HepG2 (cell line): ENCODE measurements at regions not wholly inside any gene's neighbourhood (a gene's known extent, or its start where the extent isn't known, plus 50 kb on each side); places are given as distances from the start of the nearest gene placed in this dataset.
A peak's percentile ranks its signal among the peaks of the same experiment; 100 is the strongest.

Experiments used
- ATAC-seq: fragments of 200-7000 bp; cut with Tn5 transposase; 3 replicates; pipeline ENCODE4 v1.9.1; 2020; ENCODE audit warnings: mild to moderate bottlenecking, moderate library complexity
- BruUV-seq: library from RNA; stranded (reverse); fragments of 400-500 nt; replicated peaks from 2 replicates; lab custom pipeline; 2021; lab: Mats Ljungman, UMichigan
- CTCF ChIA-PET: fragments of 300-600 bp; formaldehyde crosslinking; extraction: SDS; loops from one replicate; lab custom pipeline; 2021; ENCODE audit warnings: low total read pairs, inconsistent platforms, low intra/inter-chr PET ratio; lab: Yijun Ruan, JAX
- POLR2A ChIA-PET: fragments of 350-600 bp; sonication (Branson Sonifier 250); formaldehyde crosslinking; loops from one replicate; lab custom pipeline; 2020; ENCODE audit warnings: antibody characterized with exemption, inconsistent platforms; lab: Yijun Ruan, JAX
- DNase-seq: peaks from one replicate; pipeline ENCODE4 v3.0.0-alpha.2; 2015; ENCODE audit warnings: low spot score
- FAIRE-seq: peaks from 3 replicates; lab custom pipeline; 2011; peaks lifted over from hg19 to GRCh38; lab: Jason Lieb, UNC
- H2AFZ ChIP-seq: one replicate; pipeline ENCODE4 v1.6.1; 2011; ENCODE audit warnings: low read length, inconsistent platforms
- H3K27ac ChIP-seq: fragments of 300-600 bp; 3 replicates; pipeline ENCODE4 v1.8.0; 2011; ENCODE audit warnings: mixed run types, mild to moderate bottlenecking, mixed read lengths, low read length, inconsistent platforms; ENCODE audit not compliant: insufficient read depth; ENCODE audit errors: extremely low read length
- H3K27me3 ChIP-seq, 2 experiments: fragments of 200-600 bp in 1 of 2; 2 replicates in 1 of 2; 3 replicates in 1 of 2; pipeline versions ENCODE4 v1.6.0 to v1.8.0; 2011; ENCODE audit warnings: low read length in 2 of 2, mild to moderate bottlenecking in 2 of 2, moderate library complexity in 2 of 2, inconsistent platforms in 1 of 2; ENCODE audit not compliant: insufficient read depth in 2 of 2, control insufficient read depth in 1 of 2
- H3K36me3 ChIP-seq, 2 experiments: fragments of 200-600 bp in 1 of 2; replicated peaks in 1 of 2; 2 replicates in 1 of 2; 3 replicates in 1 of 2; pipeline versions ENCODE4 v1.5.1 to v1.8.0; 2011; ENCODE audit warnings: low read length in 2 of 2, inconsistent platforms in 1 of 2; ENCODE audit not compliant: insufficient read depth in 2 of 2, control insufficient read depth in 1 of 2
- H3K4me1 ChIP-seq: 2 replicates; pipeline ENCODE4 v1.5.1; 2012; ENCODE audit warnings: low read length, inconsistent platforms; ENCODE audit not compliant: insufficient read depth
- H3K4me2 ChIP-seq: 2 replicates; pipeline ENCODE4 v1.6.0; 2011; ENCODE audit warnings: low read depth, low read length, inconsistent platforms
- H3K4me3 ChIP-seq, 3 experiments: fragments of 200-600 bp in 1 of 3; sonication (generic), shearing (Covaris generic) in 1 of 3; replicated peaks in 1 of 3; 2 replicates each; pipeline ENCODE4 v1.5.1; 2011 to 2016; ENCODE audit warnings: low read length in 3 of 3, inconsistent platforms in 2 of 3, low read depth in 2 of 3, mild to moderate bottlenecking in 2 of 3, control low read depth in 1 of 3, mixed read lengths in 1 of 3; ENCODE audit not compliant: insufficient read depth in 1 of 3
- H3K79me2 ChIP-seq: one replicate; pipeline ENCODE4 v1.6.1; 2011; ENCODE audit warnings: low read length, inconsistent platforms; ENCODE audit not compliant: insufficient read depth
- H3K9ac ChIP-seq: 2 replicates; pipeline ENCODE4 v1.6.0; 2011; ENCODE audit warnings: mild to moderate bottlenecking, low read depth, low read length, inconsistent platforms; ENCODE audit not compliant: insufficient read depth
- H3K9me3 ChIP-seq: 2 replicates; pipeline ENCODE4 v1.5.1; 2012; ENCODE audit warnings: mild to moderate bottlenecking, low read length
- H4K20me1 ChIP-seq: 2 replicates; pipeline ENCODE4 v1.6.0; 2011; ENCODE audit warnings: inconsistent platforms, mild to moderate bottlenecking, low read length, moderate library complexity; ENCODE audit not compliant: insufficient read depth
- ATRX ChIP-seq: sonication (generic); formaldehyde crosslinking; IDR thresholded peaks from 2 replicates; pipeline ENCODE4 v1.4.0; 2020; ENCODE audit warnings: missing genetic modification reagents, borderline replicate concordance
- CEBPB ChIP-seq: IDR thresholded peaks from 2 replicates; pipeline ENCODE4 v1.6.1; 2011; ENCODE audit warnings: low read depth, low read length, improper control_type of control experiment, borderline replicate concordance
- CHD2 ChIP-seq: IDR thresholded peaks from 2 replicates; pipeline ENCODE4 v1.6.1; 2011; ENCODE audit warnings: low read depth, low read length, improper control_type of control experiment
- DBP ChIP-seq: sonication (generic); formaldehyde crosslinking; IDR thresholded peaks from 2 replicates; pipeline ENCODE4 v1.4.0; 2020; ENCODE audit warnings: missing genetic modification reagents; ENCODE audit errors: not compliant biosample characterization
- DPF2 ChIP-seq: sonication (generic); formaldehyde crosslinking; IDR thresholded peaks from 2 replicates; pipeline ENCODE4 v1.4.0; 2020; ENCODE audit warnings: mild to moderate bottlenecking, low read depth, missing genetic modification reagents, borderline replicate concordance
- FOXM1 ChIP-seq: sonication (generic); formaldehyde crosslinking; IDR thresholded peaks from 2 replicates; pipeline ENCODE4 v1.5.0; 2020; ENCODE audit warnings: missing genetic modification reagents
- MXI1 ChIP-seq: IDR thresholded peaks from 3 replicates; pipeline ENCODE4 v1.6.1; 2012; ENCODE audit warnings: low read depth, low read length, inconsistent platforms, borderline replicate concordance
- NFKBIZ ChIP-seq: IDR thresholded peaks from 2 replicates; pipeline ENCODE4 v1.6.1; 2018; ENCODE audit warnings: missing genetic modification reagents, missing compliant biosample characterization
- NRL ChIP-seq: sonication (generic); formaldehyde crosslinking; IDR thresholded peaks from 2 replicates; pipeline ENCODE4 v1.5.0; 2020; ENCODE audit warnings: missing genetic modification reagents, mild to moderate bottlenecking, moderate library complexity, borderline replicate concordance
- TOE1 ChIP-seq: sonication (generic); formaldehyde crosslinking; IDR thresholded peaks from 2 replicates; pipeline ENCODE4 v1.4.0; 2020; ENCODE audit warnings: mild to moderate bottlenecking, missing genetic modification reagents
- TRIM24 ChIP-seq: sonication (generic); formaldehyde crosslinking; IDR thresholded peaks from 2 replicates; pipeline ENCODE4 v1.8.0; 2022; ENCODE audit warnings: mild to moderate bottlenecking, missing genetic modification reagents
- ZFP36L1 ChIP-seq: sonication (generic); formaldehyde crosslinking; IDR thresholded peaks from 2 replicates; pipeline ENCODE4 v1.8.0; 2022; ENCODE audit warnings: mild to moderate bottlenecking, missing genetic modification reagents, moderate library complexity
- WGBS: methylation state at CpG from one replicate; pipeline ENCODE4 v1.1.6; 2017; ENCODE audit warnings: low lambda C conversion rate; 5-methylcytosine and 5-hydroxymethylcytosine counted together
- in situ Hi-C: cut with HindIII; loops from 2 replicates; pipeline ENCODE4 v1.10.0; 2017; ENCODE audit warnings: low pct_unique_long_range_greater_than_20kb; ENCODE audit not compliant: extremely low pct_ligation_motif_present
- intact Hi-C: fragments of 100-400 bp; cut with micrococcal nuclease; formaldehyde crosslinking; loops from one replicate; pipeline ENCODE4 v1.10.0; 2022; ENCODE audit not compliant: unreplicated experiment
- TF ChIP-seq, protein P1 (sequence below): sonication (generic); formaldehyde crosslinking; IDR thresholded peaks from 2 replicates; pipeline ENCODE4 v1.4.0; 2020; ENCODE audit warnings: missing genetic modification reagents, borderline replicate concordance

DNA sequence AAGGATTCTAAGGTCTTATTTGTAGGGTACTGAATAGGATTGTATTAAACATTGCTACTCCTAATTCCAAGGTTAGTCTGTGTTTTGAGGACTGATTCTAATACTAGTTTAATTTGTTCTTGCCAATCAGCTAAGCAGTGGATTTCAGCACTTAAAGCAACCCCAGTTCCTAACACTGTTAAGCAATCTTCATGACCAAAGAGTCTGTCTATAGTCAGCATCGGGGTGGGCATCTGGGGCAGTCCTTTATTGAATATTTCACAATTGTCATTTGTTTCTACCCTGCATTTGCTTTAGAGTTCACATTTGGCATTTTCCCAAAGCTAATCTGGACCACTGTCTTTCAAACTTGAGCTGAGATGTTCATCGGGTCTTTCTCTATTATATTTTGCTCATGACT is 248.0 kb upstream of the TANK start:
- intact Hi-C loops (no loop called here), in situ Hi-C loops (no loop called here)
- WGBS: 0% methylated on average over 2 of the region's 2 CpGs
- no peak overlapping the region for H2AFZ ChIP-seq
- ATAC-seq (no peak), DNase-seq (no peak), FAIRE-seq (no peak)
- no peaks in the 10 kb centered on the region for H3K79me2 ChIP-seq
- no peaks in the 10 kb centered on the region for H4K20me1 ChIP-seq
- no peaks in the 10 kb centered on the region for H3K4me1 ChIP-seq
- H3K27me3 ChIP-seq: no peaks in the 10 kb centered on the region
- no peaks in the 10 kb centered on the region for H3K36me3 ChIP-seq
- H3K9me3 ChIP-seq: no peaks in the 10 kb centered on the region
- CTCF ChIA-PET: no interaction called here
- H3K27ac ChIP-seq: no peak overlapping the region
- H3K4me2 ChIP-seq: no peak overlapping the region
- TF ChIP-seq CEBPB (peak; percentile 17; the same call in 1 of the 2 replicates), ZFP36L1 (CRISPR knock-in tag) (no peak)
- no peak overlapping the region for H3K4me3 ChIP-seq
- BruUV-seq: no TSS peak
- POLR2A ChIA-PET: no interaction called here
- no peak overlapping the region for H3K9ac ChIP-seq

DNA sequence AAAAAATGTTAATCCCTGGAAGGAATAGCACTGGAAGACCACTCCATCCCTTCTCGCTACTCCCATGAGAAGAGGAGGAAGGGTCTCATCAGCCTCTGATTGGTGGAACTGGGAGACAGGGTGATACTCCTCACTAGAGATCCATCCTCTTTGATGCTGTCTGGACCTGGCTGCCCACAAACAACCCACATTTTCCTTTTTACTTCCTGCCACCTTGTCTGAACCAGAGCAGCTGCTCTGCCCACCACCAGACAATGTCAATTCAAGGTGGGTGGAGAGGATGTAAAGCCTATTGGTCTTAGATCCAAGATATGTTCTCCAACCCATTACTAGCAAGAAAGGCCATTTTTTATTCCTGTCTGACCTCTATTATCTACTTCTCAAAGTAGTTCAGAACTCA is 246.9 kb upstream of the TANK start:
- no peak overlapping the region for H3K4me2 ChIP-seq
- intact Hi-C loops (no loop called here), in situ Hi-C loops (no loop called here)
- no peaks in the 10 kb centered on the region for H3K4me1 ChIP-seq
- CTCF ChIA-PET: no interaction called here
- no peak for ATAC-seq
- no peaks in the 10 kb centered on the region for H3K27me3 ChIP-seq
- FAIRE-seq: no peak
- H3K9me3 ChIP-seq: no peaks in the 10 kb centered on the region
- no peak for DNase-seq
- no TSS peak for BruUV-seq
- H3K27ac ChIP-seq: no peak overlapping the region
- no peak overlapping the region for H3K9ac ChIP-seq
- no peaks in the 10 kb centered on the region for H3K36me3 ChIP-seq
- no peak overlapping the region for H2AFZ ChIP-seq
- H3K4me3 ChIP-seq: no peak overlapping the region
- no peaks in the 10 kb centered on the region for H3K79me2 ChIP-seq
- WGBS: 0% methylated on average over 1 of the region's 1 CpG
- POLR2A ChIA-PET: no interaction called here
- no peaks in the 10 kb centered on the region for H4K20me1 ChIP-seq
- no peak for TF ChIP-seq DPF2 (CRISPR knock-in tag)
- TF ChIP-seq TRIM24 (CRISPR knock-in tag): no peak
- no peak for TF ChIP-seq MXI1
- TF ChIP-seq FOXM1: no peak
- no peak for TF ChIP-seq NRL (CRISPR knock-in tag)
- no peak for TF ChIP-seq ATRX
- TF ChIP-seq, protein P1, sequence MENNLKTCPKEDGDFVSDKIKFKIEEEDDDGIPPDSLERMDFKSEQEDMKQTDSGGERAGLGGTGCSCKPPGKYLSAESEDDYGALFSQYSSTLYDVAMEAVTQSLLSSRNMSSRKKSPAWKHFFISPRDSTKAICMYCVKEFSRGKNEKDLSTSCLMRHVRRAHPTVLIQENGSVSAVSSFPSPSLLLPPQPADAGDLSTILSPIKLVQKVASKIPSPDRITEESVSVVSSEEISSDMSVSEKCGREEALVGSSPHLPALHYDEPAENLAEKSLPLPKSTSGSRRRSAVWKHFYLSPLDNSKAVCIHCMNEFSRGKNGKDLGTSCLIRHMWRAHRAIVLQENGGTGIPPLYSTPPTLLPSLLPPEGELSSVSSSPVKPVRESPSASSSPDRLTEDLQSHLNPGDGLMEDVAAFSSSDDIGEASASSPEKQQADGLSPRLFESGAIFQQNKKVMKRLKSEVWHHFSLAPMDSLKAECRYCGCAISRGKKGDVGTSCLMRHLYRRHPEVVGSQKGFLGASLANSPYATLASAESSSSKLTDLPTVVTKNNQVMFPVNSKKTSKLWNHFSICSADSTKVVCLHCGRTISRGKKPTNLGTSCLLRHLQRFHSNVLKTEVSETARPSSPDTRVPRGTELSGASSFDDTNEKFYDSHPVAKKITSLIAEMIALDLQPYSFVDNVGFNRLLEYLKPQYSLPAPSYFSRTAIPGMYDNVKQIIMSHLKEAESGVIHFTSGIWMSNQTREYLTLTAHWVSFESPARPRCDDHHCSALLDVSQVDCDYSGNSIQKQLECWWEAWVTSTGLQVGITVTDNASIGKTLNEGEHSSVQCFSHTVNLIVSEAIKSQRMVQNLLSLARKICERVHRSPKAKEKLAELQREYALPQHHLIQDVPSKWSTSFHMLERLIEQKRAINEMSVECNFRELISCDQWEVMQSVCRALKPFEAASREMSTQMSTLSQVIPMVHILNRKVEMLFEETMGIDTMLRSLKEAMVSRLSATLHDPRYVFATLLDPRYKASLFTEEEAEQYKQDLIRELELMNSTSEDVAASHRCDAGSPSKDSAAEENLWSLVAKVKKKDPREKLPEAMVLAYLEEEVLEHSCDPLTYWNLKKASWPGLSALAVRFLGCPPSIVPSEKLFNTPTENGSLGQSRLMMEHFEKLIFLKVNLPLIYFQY (CRISPR knock-in tag): no peak
- TF ChIP-seq CHD2: no peak
- no peak for TF ChIP-seq NFKBIZ (CRISPR knock-in tag)
- no peak for TF ChIP-seq DBP (CRISPR knock-in tag)
- TF ChIP-seq TOE1 (CRISPR knock-in tag): no peak
